GM19438 (cell line): ENCODE measurements at regions not wholly inside any gene's neighbourhood (a gene's known extent, or its start where the extent isn't known, plus 50 kb on each side); places are given as distances from the start of the nearest gene placed in this dataset.
"Not testable (repeated sequence)": the region's sequence is repeated elsewhere in the genome, so short reads cannot be mapped to it uniquely, and the experiment has no call there.

Source experiments
- ATAC-seq: cut with Tn5 transposase; IDR thresholded peaks from one replicate; pipeline ENCODE4 v1.9.1; 2021; ENCODE audit warnings: low read depth; ENCODE audit not compliant: unreplicated experiment

- no peak for ATAC-seq
Observed at GRCh38 chr3:157859541-157859940, 246.7 kb downstream of the SHOX2 start.

GRCh38 chr3:157858821-157859220 is 247.4 kb downstream of the SHOX2 start:
- ATAC-seq, result no peak

DNA sequence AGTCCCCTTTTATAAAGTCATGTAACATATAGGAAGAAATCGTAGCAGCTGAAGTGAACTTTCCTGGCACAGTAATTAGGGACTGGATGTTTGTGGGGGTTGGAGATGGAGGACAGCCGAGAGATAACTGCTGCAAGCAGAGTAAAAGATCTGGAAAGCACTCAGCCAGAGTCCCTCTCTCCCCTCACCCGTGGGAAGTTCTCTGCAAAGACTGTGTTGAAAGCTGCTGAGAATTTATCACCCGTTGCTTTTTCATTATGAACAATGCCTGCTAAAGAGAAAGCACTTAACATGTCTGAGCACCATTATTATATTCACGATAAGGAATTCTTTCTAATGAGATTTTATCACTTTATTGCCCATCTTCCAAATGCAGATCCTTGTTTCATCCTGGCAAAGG is 248.8 kb downstream of the SHOX2 start:
- no peak for ATAC-seq

DNA sequence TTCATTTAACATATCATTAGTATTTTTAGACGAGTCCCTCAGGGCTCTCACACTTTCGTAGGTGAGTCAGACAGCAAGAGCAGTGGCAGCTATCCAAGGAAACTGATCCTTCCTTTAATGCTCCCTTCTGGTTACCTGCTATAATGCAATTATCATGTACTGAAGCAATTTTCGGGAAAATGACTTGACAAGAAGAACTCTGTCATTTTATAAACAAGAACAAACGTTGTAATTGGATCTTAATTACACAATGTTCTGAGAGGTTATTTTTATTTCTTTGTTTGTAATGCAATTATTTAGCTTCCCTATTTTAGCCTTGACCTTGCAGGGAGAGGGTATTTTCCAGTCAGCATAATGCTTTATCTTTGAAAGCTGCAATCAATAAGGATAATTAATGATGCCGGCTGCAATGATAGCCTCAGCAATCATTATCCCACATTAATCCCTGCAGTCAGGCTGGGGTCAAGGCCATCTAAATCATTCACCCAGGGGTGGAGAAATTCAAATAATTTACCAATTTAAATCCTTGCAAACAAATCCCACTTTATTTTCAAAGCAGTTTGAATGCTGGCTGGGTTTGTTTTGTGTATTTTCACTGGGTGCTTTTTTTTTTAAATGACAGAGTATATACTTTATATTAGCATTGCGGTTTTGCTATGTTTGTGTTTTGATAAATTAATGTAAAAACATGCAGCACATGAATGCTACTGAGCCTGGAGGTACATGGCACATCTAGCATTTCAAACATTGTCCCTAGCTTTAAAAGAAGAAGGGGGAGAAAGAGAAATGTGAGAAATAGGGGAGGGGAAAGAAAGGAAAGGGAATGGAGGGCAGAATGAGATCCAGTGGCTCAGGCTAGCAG is 249.9 kb downstream of the SHOX2 start:
- no peak for ATAC-seq

- ATAC-seq, result not testable (repeated sequence)
Observed at GRCh38 chr3:157845839-157846238, 260.4 kb downstream of the SHOX2 start.

DNA sequence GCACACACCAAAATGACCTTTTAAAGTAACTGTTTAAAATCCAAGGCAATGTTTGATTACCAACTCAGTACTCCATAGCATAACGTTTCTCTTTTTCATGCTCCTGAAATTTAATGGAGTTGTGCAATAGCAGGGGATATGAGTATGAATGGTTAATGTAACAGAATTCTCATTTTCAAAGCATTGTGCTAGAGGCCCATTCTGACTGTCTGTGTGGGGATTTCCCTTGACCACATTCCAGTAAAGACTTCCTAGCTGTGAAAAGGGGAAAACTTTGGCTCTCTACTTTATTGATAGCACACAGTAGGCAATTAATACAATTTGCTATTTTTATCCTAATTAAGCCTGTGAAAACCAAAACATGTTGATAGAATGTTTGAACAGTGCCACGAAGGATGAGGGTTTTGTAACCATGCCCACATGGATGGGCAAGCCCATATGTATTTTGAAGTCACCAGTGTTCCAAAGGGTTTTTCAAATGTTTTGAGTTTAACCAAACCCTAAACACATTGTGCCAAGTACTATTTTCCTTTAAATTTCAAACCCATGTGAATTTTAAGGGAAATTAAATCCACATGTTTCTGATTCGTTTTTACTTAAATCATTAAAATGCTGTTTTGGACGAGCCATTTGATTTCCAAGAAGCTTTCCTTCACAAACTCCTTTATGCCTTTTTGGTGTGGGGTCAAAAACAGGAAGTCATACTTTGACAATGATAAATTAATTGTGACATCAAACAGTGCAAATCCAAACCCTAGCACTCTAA is 261.2 kb downstream of the SHOX2 start:
- ATAC-seq, result no peak

GRCh38 chr3:157844216-157844615 is 262.0 kb downstream of the SHOX2 start:
- ATAC-seq, result no peak

DNA sequence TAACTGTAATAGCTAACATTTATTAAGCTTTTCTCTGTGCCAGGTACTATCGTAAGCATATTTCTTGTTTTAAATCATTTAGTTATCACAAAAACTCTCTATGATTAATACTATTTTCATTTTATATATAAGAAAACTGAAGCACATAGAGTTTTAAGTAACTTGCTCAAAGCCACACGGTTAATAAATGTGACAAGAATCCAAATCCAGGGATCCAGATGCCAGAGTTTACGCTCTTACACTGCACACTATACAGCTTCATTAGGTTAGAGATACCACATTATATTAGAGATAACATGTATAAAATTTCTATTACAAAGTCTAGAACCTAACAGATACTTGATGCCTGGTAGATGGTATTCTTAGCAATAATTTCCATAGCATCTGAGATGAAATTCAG is 265.2 kb downstream of the SHOX2 start:
- ATAC-seq, result no peak

- no peak for ATAC-seq
Observed at GRCh38 chr3:157840564-157840963, 265.7 kb downstream of the SHOX2 start.

GRCh38 chr3:157838457-157838856 is 267.8 kb downstream of the SHOX2 start:
- no peak for ATAC-seq

GRCh38 chr3:157837336-157837735 is 268.9 kb downstream of the SHOX2 start:
- no peak for ATAC-seq

- no peak for ATAC-seq
Observed at GRCh38 chr3:157836022-157836421, 270.2 kb downstream of the SHOX2 start.

GRCh38 chr3:157832588-157832987 is 273.6 kb downstream of the SHOX2 start:
- ATAC-seq, result no peak

DNA sequence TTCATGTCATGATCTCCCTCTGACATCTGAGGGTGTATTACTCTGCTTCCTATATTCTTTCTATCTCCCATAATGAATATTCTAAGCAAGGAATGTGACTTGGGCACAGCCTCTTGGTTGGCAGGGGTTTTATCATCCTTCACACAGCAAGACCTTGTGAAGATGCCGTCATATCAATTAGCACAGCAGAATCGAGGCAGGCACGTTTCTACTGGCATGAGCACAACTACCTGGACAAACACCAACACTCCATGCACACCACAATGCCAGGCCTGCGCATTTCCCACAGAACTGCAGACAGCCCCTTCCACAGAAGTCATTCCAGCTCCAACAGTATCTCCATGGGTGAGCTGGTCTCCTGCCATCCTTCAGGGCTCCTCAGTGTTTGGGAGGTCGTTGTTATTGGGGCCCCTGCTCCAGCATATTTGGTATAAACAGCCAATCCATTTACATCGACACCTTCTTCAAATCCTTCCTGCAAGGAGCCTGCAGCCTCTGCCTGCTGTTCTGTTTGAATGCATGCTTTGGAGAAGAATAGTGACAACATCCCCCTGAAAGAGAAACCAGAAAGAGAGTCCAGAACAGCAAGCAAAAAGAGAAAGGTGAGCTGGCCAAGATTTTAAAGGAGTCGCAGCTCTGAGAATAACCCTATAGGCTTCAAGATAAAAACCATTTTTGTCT is 275.5 kb downstream of the SHOX2 start:
- ATAC-seq, result no peak

DNA sequence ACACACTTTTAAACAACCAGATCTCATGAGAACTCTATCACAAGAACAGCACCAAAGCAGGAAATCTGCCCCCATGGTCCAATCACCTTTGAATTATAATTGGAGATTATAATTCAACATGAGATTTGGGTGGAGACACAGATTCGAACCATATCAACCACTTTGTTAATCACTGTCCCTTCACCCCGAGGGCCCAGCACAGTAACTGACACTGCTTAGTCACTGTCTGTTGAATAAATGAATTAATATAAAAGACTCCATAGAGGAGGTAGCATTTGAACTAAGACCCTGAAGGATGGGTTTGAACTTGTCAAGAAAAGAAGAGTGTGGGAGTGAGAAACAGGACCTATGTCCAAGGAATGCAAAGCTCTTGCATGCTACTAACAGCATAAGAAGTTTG is 276.4 kb downstream of the SHOX2 start:
- no peak for ATAC-seq

DNA sequence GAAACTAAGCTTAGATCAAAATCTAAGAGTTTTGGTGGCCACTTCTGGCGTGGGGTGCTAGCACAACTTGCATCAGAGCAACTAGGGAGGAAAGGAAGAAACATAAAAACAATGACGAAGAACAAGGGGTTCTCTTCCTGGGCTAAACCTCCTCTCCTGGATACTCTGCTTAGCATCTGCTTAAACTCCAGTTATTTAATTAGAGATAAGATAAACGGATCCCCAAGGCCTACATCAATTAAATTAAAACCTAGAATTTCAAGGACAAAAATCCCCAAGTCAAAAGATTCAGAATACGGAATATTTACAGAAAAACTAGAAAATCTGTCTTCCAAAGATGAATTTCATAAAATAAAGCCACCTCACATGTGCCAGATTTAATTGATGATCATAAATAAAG is 281.9 kb downstream of the SHOX2 start:
- no peak for ATAC-seq

DNA sequence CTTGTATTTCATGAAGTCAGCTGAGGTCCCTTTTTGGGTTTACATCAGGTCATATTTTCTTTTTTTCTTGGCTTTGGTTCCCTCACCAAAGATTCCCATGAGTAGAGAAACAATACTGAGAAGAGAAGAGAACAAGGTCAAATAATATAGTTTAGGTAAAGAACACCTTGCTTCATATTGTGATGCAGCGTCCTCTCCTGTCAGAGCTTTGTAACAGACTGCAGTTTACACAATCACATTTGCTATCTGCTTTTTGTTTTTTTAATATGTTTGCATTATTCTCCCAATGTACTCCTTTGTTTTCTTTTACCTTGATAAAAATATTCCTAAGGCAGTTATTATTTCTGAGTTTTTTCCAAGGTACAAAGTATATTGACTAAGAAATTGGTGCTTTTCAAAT is 283.2 kb downstream of the SHOX2 start:
- ATAC-seq, result no peak

- no peak for ATAC-seq
Observed at GRCh38 chr3:157820157-157820517, 286.1 kb downstream of the SHOX2 start.

- no peak for ATAC-seq
Observed at GRCh38 chr3:157819270-157820156, 286.7 kb downstream of the SHOX2 start.

DNA sequence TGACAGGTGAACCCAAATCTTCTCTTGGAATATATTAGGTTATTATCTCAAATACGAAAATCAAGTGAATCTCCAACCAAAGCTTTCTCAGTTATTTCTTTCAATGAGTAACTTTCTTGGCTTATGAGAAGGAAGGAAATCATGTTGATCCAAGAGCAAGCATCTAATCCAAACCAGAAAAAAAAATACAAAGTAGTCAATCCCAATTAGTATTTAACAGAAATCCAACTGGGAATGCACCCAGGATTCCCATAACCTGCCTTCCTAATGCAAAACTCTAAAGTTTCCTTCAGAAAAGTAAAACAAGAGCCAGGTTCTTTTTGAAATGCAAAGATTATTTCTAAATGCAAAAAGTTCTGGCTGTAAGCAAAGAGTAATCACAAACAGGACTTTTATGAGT is 289.3 kb downstream of the SHOX2 start:
- no peak for ATAC-seq
